Ovary (tissue), 3 donors: ENCODE measurements at regions not wholly inside any gene's neighbourhood (a gene's known extent, or its start where the extent isn't known, plus 50 kb on each side); places are given as distances from the start of the nearest gene placed in this dataset.

ENCODE experiments used
- CTCF ChIP-seq, 3 donors: fragments of 450-650 bp in 2 of 3; fragments of 200-600 bp in 1 of 3; IDR thresholded peaks; one replicate each; pipeline versions ENCODE4 v1.5.1 to v1.8.0; 2016 to 2022; ENCODE audit warnings: antibody characterized with exemption in 3 of 3, mild to moderate bottlenecking in 1 of 3
- EP300 ChIP-seq: sonication (generic); formaldehyde crosslinking; IDR thresholded peaks from one replicate; pipeline ENCODE4 v1.6.1; 2017; ENCODE audit warnings: antibody characterized with exemption
- POLR2A ChIP-seq: fragments of 450-650 bp; IDR thresholded peaks from one replicate; pipeline ENCODE4 v1.6.1; 2017; ENCODE audit warnings: antibody characterized with exemption, mild to moderate bottlenecking, moderate library complexity
- donor health status: DM: no; HTN: no; CAD: no.

- TF ChIP-seq CTCF (IDR thresholded peaks at IDR 0.05) (no peak), POLR2A (no peak), EP300 (no peak)
Measured at GRCh38 chr11:11068113-11068512, 210.3 kb upstream of the ZBED5 start.
